ENCODE measurements at regions not wholly inside any gene's neighbourhood (a gene's known extent, or its start where the extent isn't known, plus 50 kb on each side); places are given as distances from the start of the nearest gene placed in this dataset.
A peak's percentile ranks its signal among the peaks of the same experiment; 100 is the strongest.

DNA sequence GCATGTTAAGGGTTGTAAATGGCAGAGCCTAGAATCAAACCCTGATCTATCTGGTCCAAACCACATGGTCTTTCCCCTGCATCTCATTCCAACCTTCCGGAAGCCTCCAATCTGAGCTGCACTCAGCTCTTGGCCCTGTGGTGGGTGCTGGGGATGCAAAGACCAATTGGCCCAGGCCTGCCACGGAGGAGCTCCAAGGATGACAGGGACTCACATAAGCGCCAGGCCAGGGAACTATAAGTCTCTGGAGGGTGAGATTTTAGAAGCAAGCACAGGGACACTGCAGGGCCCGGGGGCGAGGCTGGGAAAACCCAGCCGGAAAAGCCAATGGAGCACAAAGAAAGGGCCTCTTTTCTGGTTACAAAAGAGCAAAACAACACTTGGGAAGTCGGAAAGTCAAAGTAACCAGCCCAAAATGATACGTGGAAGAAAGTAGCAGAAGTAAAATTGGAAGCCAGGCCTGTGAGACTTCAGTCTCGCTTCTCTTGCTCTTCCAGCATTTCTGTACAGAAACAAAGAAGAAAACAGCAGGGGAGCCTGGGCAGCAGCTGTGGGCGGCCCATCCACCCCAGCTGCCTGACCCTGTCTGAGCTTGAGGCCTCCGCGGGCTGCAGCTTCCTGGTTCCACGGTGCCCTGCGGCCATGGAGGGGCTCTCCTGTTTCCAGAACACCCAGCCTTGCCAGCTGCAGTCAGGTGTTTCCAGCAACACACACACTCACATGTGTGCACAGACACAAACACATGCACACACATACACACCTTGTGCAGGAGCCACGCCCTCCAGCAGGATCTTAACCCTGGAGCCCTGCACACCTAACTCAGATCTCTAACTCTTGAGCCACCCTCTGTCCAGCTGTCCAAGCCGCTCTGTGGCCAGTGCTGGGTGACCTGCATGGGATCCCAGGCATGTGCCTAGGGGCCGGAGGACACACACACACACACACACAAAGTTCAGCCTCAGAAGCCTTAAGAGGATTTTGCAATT lies 178.2 kb downstream of the BCL11B start:
- POLR2A ChIA-PET: no interaction called here
- BruUV-seq (replicated peaks): no TSS peak

DNA sequence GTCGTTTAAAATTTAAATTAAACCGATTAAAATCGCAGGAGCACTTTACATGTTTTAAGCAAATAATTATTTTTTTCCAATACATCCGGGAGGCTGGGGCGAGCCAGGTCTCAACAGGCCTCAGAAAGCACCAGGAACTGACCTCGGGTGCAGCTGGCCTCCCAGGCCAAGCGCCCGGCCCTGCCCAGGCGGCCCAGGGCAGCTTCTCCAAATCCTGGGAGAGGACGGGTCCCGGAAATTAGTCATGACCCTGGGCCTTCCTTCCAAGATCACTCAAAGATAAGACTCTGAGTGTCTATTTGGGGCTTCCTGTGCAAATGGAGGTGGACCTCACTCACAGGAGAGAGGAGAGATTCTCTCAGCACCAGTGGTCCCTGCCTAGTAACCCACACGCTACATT lies 177.1 kb downstream of the BCL11B start:
- CTCF ChIA-PET (ENCODE audit: low intra/inter-chr PET ratio, low total read pairs): no interaction called here
- Histone ChIP-seq H3K79me2 (ENCODE audit: insufficient read depth, low read length) (no peaks in the 10 kb centered on the region), H4K20me1 (ENCODE audit: insufficient read depth, low read length) (no peaks in the 10 kb centered on the region), H3K4me3 (replicated peaks in 1 of 3; ENCODE audit: insufficient read depth in 1 of 3, low read depth in 2 of 3, low read length in 3 of 3) (no peak overlapping the region), H3K27me3 (ENCODE audit: control insufficient read depth in 1 of 2, insufficient read depth in 2 of 2, low read length in 2 of 2) (peaks cover 2 to 14% of the 10 kb centered on the region in 2 experiments; a peak in 2 of 5 replicates), H3K9ac (ENCODE audit: insufficient read depth, low read depth, low read length) (no peak overlapping the region), H3K4me1 (ENCODE audit: insufficient read depth, low read length) (no peaks in the 10 kb centered on the region), H3K9me3 (ENCODE audit: low read length) (no peaks in the 10 kb centered on the region), H3K4me2 (ENCODE audit: low read depth, low read length) (no peak overlapping the region), H3K27ac (ENCODE audit: extremely low read length, insufficient read depth, low read length) (no peak overlapping the region), H2AFZ (ENCODE audit: low read length) (no peak overlapping the region), H3K36me3 (replicated peaks in 1 of 2; ENCODE audit: control insufficient read depth in 1 of 2, insufficient read depth in 2 of 2, low read length in 2 of 2) (no peaks in the 10 kb centered on the region)
- POLR2A ChIA-PET: no interaction called here
- FAIRE-seq (no peak), ATAC-seq (no peak), DNase-seq (ENCODE audit: low spot score) (no peak)
- BruUV-seq (replicated peaks): no TSS peak
- intact Hi-C loops (cut with micrococcal nuclease; ENCODE audit: unreplicated experiment) (no loop called here), in situ Hi-C loops (cut with HindIII; ENCODE audit: extremely low pct_ligation_motif_present, low pct_unique_long_range_greater_than_20kb) (no loop called here)
- 37% methylated on average over 12 of the region's 12 CpGs for WGBS (ENCODE audit: low lambda C conversion rate)
- TF ChIP-seq KLF6 (CRISPR knock-in tag; IDR thresholded peaks at IDR 0.05): no peak
- no peak for TF ChIP-seq ZNF704 (CRISPR knock-in tag; IDR thresholded peaks at IDR 0.05; ENCODE audit: borderline replicate concordance)
- no peak for TF ChIP-seq TBX2 (CRISPR knock-in tag; IDR thresholded peaks at IDR 0.05; ENCODE audit: borderline replicate concordance)
- TF ChIP-seq, protein P1, sequence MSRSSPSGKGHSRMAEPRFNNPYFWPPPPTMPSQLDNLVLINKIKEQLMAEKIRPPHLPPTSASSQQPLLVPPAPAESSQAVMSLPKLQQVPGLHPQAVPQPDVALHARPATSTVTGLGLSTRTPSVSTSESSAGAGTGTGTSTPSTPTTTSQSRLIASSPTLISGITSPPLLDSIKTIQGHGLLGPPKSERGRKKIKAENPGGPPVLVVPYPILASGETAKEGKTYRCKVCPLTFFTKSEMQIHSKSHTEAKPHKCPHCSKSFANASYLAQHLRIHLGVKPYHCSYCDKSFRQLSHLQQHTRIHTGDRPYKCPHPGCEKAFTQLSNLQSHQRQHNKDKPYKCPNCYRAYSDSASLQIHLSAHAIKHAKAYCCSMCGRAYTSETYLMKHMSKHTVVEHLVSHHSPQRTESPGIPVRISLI (CRISPR knock-in tag; IDR thresholded peaks at IDR 0.05; ENCODE audit: borderline replicate concordance): no peak
- no peak for TF ChIP-seq KLF12 (CRISPR knock-in tag; IDR thresholded peaks at IDR 0.05; ENCODE audit: borderline replicate concordance)
- no peak for TF ChIP-seq NONO (IDR thresholded peaks at IDR 0.05)
- TF ChIP-seq NONO (CRISPR knock-in tag; conservative IDR thresholded peaks at IDR 0.05): no peak
- TF ChIP-seq, protein P2, sequence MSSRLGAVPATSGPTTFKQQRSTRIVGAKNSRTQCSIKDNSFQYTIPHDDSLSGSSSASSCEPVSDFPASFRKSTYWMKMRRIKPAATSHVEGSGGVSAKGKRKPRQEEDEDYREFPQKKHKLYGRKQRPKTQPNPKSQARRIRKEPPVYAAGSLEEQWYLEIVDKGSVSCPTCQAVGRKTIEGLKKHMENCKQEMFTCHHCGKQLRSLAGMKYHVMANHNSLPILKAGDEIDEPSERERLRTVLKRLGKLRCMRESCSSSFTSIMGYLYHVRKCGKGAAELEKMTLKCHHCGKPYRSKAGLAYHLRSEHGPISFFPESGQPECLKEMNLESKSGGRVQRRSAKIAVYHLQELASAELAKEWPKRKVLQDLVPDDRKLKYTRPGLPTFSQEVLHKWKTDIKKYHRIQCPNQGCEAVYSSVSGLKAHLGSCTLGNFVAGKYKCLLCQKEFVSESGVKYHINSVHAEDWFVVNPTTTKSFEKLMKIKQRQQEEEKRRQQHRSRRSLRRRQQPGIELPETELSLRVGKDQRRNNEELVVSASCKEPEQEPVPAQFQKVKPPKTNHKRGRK (CRISPR knock-in tag; IDR thresholded peaks at IDR 0.05): no peak

More for the DNA sequence above, 178.2 kb downstream of the BCL11B start:
- no peaks in the 10 kb centered on the region for H4K20me1 ChIP-seq (ENCODE audit: insufficient read depth, low read length)
- CTCF ChIA-PET (ENCODE audit: low intra/inter-chr PET ratio, low total read pairs): no interaction called here
- H3K27ac ChIP-seq (ENCODE audit: extremely low read length, insufficient read depth, low read length): no peak overlapping the region
- no peaks in the 10 kb centered on the region for H3K36me3 ChIP-seq (replicated peaks in 1 of 2; ENCODE audit: control insufficient read depth in 1 of 2, insufficient read depth in 2 of 2, low read length in 2 of 2)
- H3K4me2 ChIP-seq (ENCODE audit: low read depth, low read length): no peak overlapping the region
- H3K4me1 ChIP-seq (ENCODE audit: insufficient read depth, low read length): no peaks in the 10 kb centered on the region
- H2AFZ ChIP-seq (ENCODE audit: low read length): no peak overlapping the region
- intact Hi-C loops (cut with micrococcal nuclease; ENCODE audit: unreplicated experiment) (no loop called here), in situ Hi-C loops (cut with HindIII; ENCODE audit: extremely low pct_ligation_motif_present, low pct_unique_long_range_greater_than_20kb) (no loop called here)
- no peaks in the 10 kb centered on the region for H3K9me3 ChIP-seq (ENCODE audit: low read length)
- no peaks in the 10 kb centered on the region for H3K79me2 ChIP-seq (ENCODE audit: insufficient read depth, low read length)
- TF ChIP-seq, protein P3, sequence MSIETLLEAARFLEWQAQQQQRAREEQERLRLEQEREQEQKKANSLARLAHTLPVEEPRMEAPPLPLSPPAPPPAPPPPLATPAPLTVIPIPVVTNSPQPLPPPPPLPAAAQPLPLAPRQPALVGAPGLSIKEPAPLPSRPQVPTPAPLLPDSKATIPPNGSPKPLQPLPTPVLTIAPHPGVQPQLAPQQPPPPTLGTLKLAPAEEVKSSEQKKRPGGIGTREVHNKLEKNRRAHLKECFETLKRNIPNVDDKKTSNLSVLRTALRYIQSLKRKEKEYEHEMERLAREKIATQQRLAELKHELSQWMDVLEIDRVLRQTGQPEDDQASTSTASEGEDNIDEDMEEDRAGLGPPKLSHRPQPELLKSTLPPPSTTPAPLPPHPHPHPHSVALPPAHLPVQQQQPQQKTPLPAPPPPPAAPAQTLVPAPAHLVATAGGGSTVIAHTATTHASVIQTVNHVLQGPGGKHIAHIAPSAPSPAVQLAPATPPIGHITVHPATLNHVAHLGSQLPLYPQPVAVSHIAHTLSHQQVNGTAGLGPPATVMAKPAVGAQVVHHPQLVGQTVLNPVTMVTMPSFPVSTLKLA (IDR thresholded peaks at IDR 0.05): peak; percentile 22; the same call in 1 of the 2 replicates
- TF ChIP-seq ZC3H4 (CRISPR knock-in tag; IDR thresholded peaks at IDR 0.05; ENCODE audit: borderline replicate concordance): no peak
- no peak for TF ChIP-seq ZNF17 (CRISPR knock-in tag; IDR thresholded peaks at IDR 0.05)
- TF ChIP-seq ZNF724P (CRISPR knock-in tag; IDR thresholded peaks at IDR 0.05; ENCODE audit: borderline replicate concordance): no peak
- FAIRE-seq (no peak), DNase-seq (ENCODE audit: low spot score) (no peak), ATAC-seq (no peak)
- no peak overlapping the region for H3K4me3 ChIP-seq (replicated peaks in 1 of 3; ENCODE audit: insufficient read depth in 1 of 3, low read depth in 2 of 3, low read length in 3 of 3)
- H3K27me3 ChIP-seq (ENCODE audit: control insufficient read depth in 1 of 2, insufficient read depth in 2 of 2, low read length in 2 of 2): peaks cover 2 to 14% of the 10 kb centered on the region in 2 experiments; a peak in 2 of 5 replicates
- WGBS (ENCODE audit: low lambda C conversion rate): 14% methylated on average over 11 of the region's 17 CpGs
- no peak overlapping the region for H3K9ac ChIP-seq (ENCODE audit: insufficient read depth, low read depth, low read length)

Data from HepG2 (cell line).